ENCODE measurements at regions not wholly inside any gene's neighbourhood (a gene's known extent, or its start where the extent isn't known, plus 50 kb on each side); places are given as distances from the start of the nearest gene placed in this dataset.

DNA sequence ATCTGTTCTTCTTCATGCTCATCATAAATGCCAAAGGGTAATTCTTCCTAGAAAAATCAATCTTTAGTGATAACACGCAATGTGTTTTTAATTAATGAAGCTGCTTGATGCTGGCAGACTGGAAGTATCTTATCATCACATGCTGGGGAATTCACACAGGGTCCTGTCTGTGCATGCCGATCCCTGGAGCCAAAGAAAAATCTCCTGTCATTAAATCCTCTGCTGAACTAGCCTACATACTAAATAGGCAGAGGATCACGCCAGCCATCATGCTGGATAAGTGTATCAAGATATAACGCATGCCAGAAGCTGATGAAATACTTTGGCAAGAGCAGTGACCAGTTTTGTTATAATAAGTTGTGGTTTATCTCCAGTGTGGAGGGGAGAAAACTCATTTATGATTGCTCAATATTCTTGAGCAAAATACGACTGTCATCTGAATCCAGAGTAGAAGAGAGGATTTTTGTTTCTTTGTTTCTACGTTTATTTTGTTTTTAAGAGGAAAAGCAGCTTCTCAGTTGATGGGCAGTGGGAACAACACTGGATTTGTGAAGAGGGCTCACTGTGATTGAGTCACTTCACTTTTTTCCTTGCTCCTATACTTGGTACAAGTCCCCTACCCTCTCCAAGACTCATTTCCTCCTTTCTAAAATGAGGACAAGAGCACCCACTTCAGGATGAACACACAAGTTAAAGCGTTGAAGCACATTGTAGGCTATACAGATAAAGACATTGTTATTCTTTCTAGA lies 649.1 kb downstream of the TNS3 start:
- no peak overlapping the region for H3K4me3 ChIP-seq (ENCODE audit: low read depth, low read length)
- DNase-seq (ENCODE audit: low read depth), result no peak
- TF ChIP-seq, protein P1, sequence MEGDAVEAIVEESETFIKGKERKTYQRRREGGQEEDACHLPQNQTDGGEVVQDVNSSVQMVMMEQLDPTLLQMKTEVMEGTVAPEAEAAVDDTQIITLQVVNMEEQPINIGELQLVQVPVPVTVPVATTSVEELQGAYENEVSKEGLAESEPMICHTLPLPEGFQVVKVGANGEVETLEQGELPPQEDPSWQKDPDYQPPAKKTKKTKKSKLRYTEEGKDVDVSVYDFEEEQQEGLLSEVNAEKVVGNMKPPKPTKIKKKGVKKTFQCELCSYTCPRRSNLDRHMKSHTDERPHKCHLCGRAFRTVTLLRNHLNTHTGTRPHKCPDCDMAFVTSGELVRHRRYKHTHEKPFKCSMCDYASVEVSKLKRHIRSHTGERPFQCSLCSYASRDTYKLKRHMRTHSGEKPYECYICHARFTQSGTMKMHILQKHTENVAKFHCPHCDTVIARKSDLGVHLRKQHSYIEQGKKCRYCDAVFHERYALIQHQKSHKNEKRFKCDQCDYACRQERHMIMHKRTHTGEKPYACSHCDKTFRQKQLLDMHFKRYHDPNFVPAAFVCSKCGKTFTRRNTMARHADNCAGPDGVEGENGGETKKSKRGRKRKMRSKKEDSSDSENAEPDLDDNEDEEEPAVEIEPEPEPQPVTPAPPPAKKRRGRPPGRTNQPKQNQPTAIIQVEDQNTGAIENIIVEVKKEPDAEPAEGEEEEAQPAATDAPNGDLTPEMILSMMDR (IDR thresholded peaks at IDR 0.05; ENCODE audit: low read depth, low read length, missing control alignments), result no peak

GRCh38 chr7:46932306-46932675 lies 649.6 kb downstream of the TNS3 start:
- DNase-seq (ENCODE audit: low read depth), result no peak
- no peak overlapping the region for H3K4me3 ChIP-seq (ENCODE audit: low read depth, low read length)
- TF ChIP-seq, protein P1 (IDR thresholded peaks at IDR 0.05; ENCODE audit: low read depth, low read length, missing control alignments), result no peak

GRCh38 chr7:46930366-46930765 lies 651.5 kb downstream of the TNS3 start:
- no peak overlapping the region for H3K4me3 ChIP-seq (ENCODE audit: low read depth, low read length)
- DNase-seq (ENCODE audit: low read depth), result no peak
- TF ChIP-seq, protein P1 (IDR thresholded peaks at IDR 0.05; ENCODE audit: low read depth, low read length, missing control alignments), result no peak

DNA sequence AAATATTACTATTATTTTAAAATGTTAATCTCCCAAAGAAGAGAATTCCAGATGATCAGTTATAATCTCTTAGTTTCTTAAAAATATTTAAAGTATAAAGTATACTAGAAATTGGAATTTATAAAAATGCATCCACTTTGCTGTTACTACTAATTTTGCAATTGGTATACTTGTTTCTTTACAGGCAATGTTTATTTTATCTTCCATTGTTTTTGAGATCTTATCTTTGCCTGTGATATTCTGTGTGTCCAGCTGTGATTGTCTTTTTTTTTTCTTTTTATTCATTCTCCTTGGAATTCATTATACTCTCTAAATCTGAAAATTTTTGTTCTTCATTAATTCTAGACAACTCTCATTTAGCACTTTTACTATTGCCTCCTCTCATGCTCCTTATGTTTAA lies 652.6 kb downstream of the TNS3 start:
- TF ChIP-seq, protein P1 (IDR thresholded peaks at IDR 0.05; ENCODE audit: low read depth, low read length, missing control alignments), result no peak
- no peak overlapping the region for H3K4me3 ChIP-seq (ENCODE audit: low read depth, low read length)
- DNase-seq (ENCODE audit: low read depth), result no peak

GRCh38 chr7:46928719-46929118 lies 653.2 kb downstream of the TNS3 start:
- no peak overlapping the region for H3K4me3 ChIP-seq (ENCODE audit: low read depth, low read length)
- no peak for DNase-seq (ENCODE audit: low read depth)
- TF ChIP-seq, protein P1 (IDR thresholded peaks at IDR 0.05; ENCODE audit: low read depth, low read length, missing control alignments), result no peak

- no peak for DNase-seq (ENCODE audit: low read depth)
- TF ChIP-seq, protein P1 (IDR thresholded peaks at IDR 0.05; ENCODE audit: low read depth, low read length, missing control alignments), result no peak
- H3K4me3 ChIP-seq (ENCODE audit: low read depth, low read length), result no peak overlapping the region
Observed at GRCh38 chr7:46927131-46927810, 654.6 kb downstream of the TNS3 start.
